ENCODE measurements at regions not wholly inside any gene's neighbourhood (a gene's known extent, or its start where the extent isn't known, plus 50 kb on each side); places are given as distances from the start of the nearest gene placed in this dataset.

- DNase-seq (ENCODE audit: low spot score) = peak; percentile 68
These were observed 276.6 kb upstream of the IRX2 start for GRCh38 chr5:3027866-3028635.

- peak; percentile 67 for DNase-seq (ENCODE audit: low spot score)
These were observed 275.8 kb upstream of the IRX2 start for GRCh38 chr5:3027185-3027865.

- DNase-seq (ENCODE audit: low spot score) = peak; percentile 33
These were observed 275.2 kb upstream of the IRX2 start for GRCh38 chr5:3026651-3027050.

GRCh38 chr5:3026099-3026498 lies 274.6 kb upstream of the IRX2 start:
- DNase-seq (ENCODE audit: low spot score) = peak; percentile 82

GRCh38 chr5:3025392-3025791 lies 273.9 kb upstream of the IRX2 start:
- peak; percentile 67 for DNase-seq (ENCODE audit: low spot score)

GRCh38 chr5:3024976-3025375 lies 273.5 kb upstream of the IRX2 start:
- DNase-seq (ENCODE audit: low spot score) = peak; percentile 45

- peak; percentile 72 for DNase-seq (ENCODE audit: low spot score)
These were observed 273.1 kb upstream of the IRX2 start for GRCh38 chr5:3024554-3024953.

- peak; percentile 72 for DNase-seq (ENCODE audit: low spot score)
These were observed 272.6 kb upstream of the IRX2 start for GRCh38 chr5:3024126-3024525.

- DNase-seq (ENCODE audit: low spot score) = peak; percentile 41
These were observed 272.2 kb upstream of the IRX2 start for GRCh38 chr5:3023656-3024055.

- peak; percentile 47 for DNase-seq (ENCODE audit: low spot score)
These were observed 271.2 kb upstream of the IRX2 start for GRCh38 chr5:3022665-3023064.

- DNase-seq (ENCODE audit: low spot score) = peak; percentile 35
These were observed 268.9 kb upstream of the IRX2 start for GRCh38 chr5:3020426-3020825.

GRCh38 chr5:3019045-3019444 lies 267.6 kb upstream of the IRX2 start:
- DNase-seq (ENCODE audit: low spot score) = no peak

GRCh38 chr5:3011764-3012017 lies 260.2 kb upstream of the IRX2 start:
- DNase-seq (ENCODE audit: low spot score) = peak; percentile 82

- DNase-seq (ENCODE audit: low spot score) = peak; percentile 45
These were observed 259.7 kb upstream of the IRX2 start for GRCh38 chr5:3010953-3011763.

GRCh38 chr5:3010301-3010952 lies 258.9 kb upstream of the IRX2 start:
- peak; percentile 57 for DNase-seq (ENCODE audit: low spot score)

- DNase-seq (ENCODE audit: low spot score) = peak; percentile 24
These were observed 258.1 kb upstream of the IRX2 start for GRCh38 chr5:3009605-3010004.

GRCh38 chr5:3007577-3007976 lies 256.1 kb upstream of the IRX2 start:
- peak; percentile 51 for DNase-seq (ENCODE audit: low spot score)

GRCh38 chr5:3006961-3007551 lies 255.6 kb upstream of the IRX2 start:
- DNase-seq (ENCODE audit: low spot score) = peak; percentile 69

- peak; percentile 30 for DNase-seq (ENCODE audit: low spot score)
These were observed 255.0 kb upstream of the IRX2 start for GRCh38 chr5:3006526-3006925.

- DNase-seq (ENCODE audit: low spot score) = peak; percentile 67
These were observed 253.0 kb upstream of the IRX2 start for GRCh38 chr5:3004361-3005080.

GRCh38 chr5:3002230-3002629 lies 250.8 kb upstream of the IRX2 start:
- DNase-seq (ENCODE audit: low spot score) = peak; percentile 67
